ENCODE measurements at regions not wholly inside any gene's neighbourhood (a gene's known extent, or its start where the extent isn't known, plus 50 kb on each side); places are given as distances from the start of the nearest gene placed in this dataset.

- H3K4me3 ChIP-seq (ENCODE audit: low read depth, low read length): no peak overlapping the region
- DNase-seq (ENCODE audit: low read depth): peak; percentile 45
- TF ChIP-seq CTCF (IDR thresholded peaks at IDR 0.05; ENCODE audit: low read depth, low read length, missing control alignments): no peak
Measured at GRCh38 chr11:11169715-11170351, 183.2 kb downstream of the CSNK2A3 start.

- no peak for TF ChIP-seq CTCF (IDR thresholded peaks at IDR 0.05; ENCODE audit: low read depth, low read length, missing control alignments)
- H3K4me3 ChIP-seq (ENCODE audit: low read depth, low read length): no peak overlapping the region
- no peak for DNase-seq (ENCODE audit: low read depth)
Measured at GRCh38 chr11:11167806-11168205, 185.2 kb downstream of the CSNK2A3 start.

GRCh38 chr11:11164334-11164690 is 188.7 kb downstream of the CSNK2A3 start:
- DNase-seq (ENCODE audit: low read depth): no peak
- no peak for TF ChIP-seq CTCF (IDR thresholded peaks at IDR 0.05; ENCODE audit: low read depth, low read length, missing control alignments)
- H3K4me3 ChIP-seq (ENCODE audit: low read depth, low read length): no peak overlapping the region

- no peak for TF ChIP-seq CTCF (IDR thresholded peaks at IDR 0.05; ENCODE audit: low read depth, low read length, missing control alignments)
- H3K4me3 ChIP-seq (ENCODE audit: low read depth, low read length): no peak overlapping the region
- no peak for DNase-seq (ENCODE audit: low read depth)
Measured at GRCh38 chr11:11163669-11164333, 189.2 kb downstream of the CSNK2A3 start.

- no peak overlapping the region for H3K4me3 ChIP-seq (ENCODE audit: low read depth, low read length)
- no peak for DNase-seq (ENCODE audit: low read depth)
- peak; percentile 23 for TF ChIP-seq CTCF (IDR thresholded peaks at IDR 0.05; ENCODE audit: low read depth, low read length, missing control alignments)
Measured at GRCh38 chr11:11163236-11163635, 189.8 kb downstream of the CSNK2A3 start.

GRCh38 chr11:11157185-11157584 is 195.9 kb downstream of the CSNK2A3 start:
- no peak for DNase-seq (ENCODE audit: low read depth)
- no peak overlapping the region for H3K4me3 ChIP-seq (ENCODE audit: low read depth, low read length)
- TF ChIP-seq CTCF (IDR thresholded peaks at IDR 0.05; ENCODE audit: low read depth, low read length, missing control alignments): peak; percentile 64

Data from GM12864 (cell line).